HEK293 (cell line): ENCODE measurements at regions not wholly inside any gene's neighbourhood (a gene's known extent, or its start where the extent isn't known, plus 50 kb on each side); places are given as distances from the start of the nearest gene placed in this dataset.
"Not testable (repeated sequence)": the region's sequence is repeated elsewhere in the genome, so short reads cannot be mapped to it uniquely, and the experiment has no call there.

Experiments
- CTCF ChIP-seq: fragments of 450-650 bp; formaldehyde crosslinking; IDR thresholded peaks from 2 replicates; pipeline ENCODE4 v1.5.1; 2016; ENCODE audit warnings: missing biosample characterization, missing genetic modification characterization
- YY2 ChIP-seq: fragments of 450-650 bp; formaldehyde crosslinking; IDR thresholded peaks from 2 replicates; pipeline ENCODE4 v1.5.1; 2016; ENCODE audit warnings: missing biosample characterization, missing genetic modification characterization
- ZNF148 ChIP-seq: fragments of 450-650 bp; formaldehyde crosslinking; IDR thresholded peaks from 2 replicates; pipeline ENCODE4 v1.5.0; 2017; ENCODE audit warnings: missing biosample characterization, missing genetic modification characterization, borderline replicate concordance
- ZNF645 ChIP-seq: fragments of 450-650 bp; formaldehyde crosslinking; IDR thresholded peaks from 2 replicates; pipeline ENCODE4; 2016; ENCODE audit warnings: missing biosample characterization, missing genetic modification characterization
- ZNF777 ChIP-seq: fragments of 450-650 bp; formaldehyde crosslinking; IDR thresholded peaks from 2 replicates; pipeline ENCODE4 v1.5.1; 2017; ENCODE audit warnings: missing biosample characterization, missing genetic modification characterization, borderline replicate concordance

- not testable (repeated sequence) for TF ChIP-seq CTCF (tag by site-specific recombination); ZNF777 (tag by site-specific recombination); ZNF148 (tag by site-specific recombination); ZNF645; YY2
Measured at GRCh38 chr3:111006485-111006884, 65.1 kb upstream of the NECTIN3 start.
